ENCODE measurements at regions not wholly inside any gene's neighbourhood (a gene's known extent, or its start where the extent isn't known, plus 50 kb on each side); places are given as distances from the start of the nearest gene placed in this dataset.

GRCh38 chr7:68760556-68760955 lies 837.7 kb upstream of the AUTS2 start:
- no peak overlapping the region for H2AFZ ChIP-seq (ENCODE audit: low read length)
- H4K5ac ChIP-seq (ENCODE audit: insufficient read length, low read depth, low read length), result no peak overlapping the region
- FAIRE-seq (no peak), DNase-seq (ENCODE audit: low read depth in 1 of 2, low spot score in 2 of 2) (no peak)
- H3K27ac ChIP-seq (ENCODE audit: low read depth, low read length), result no peak overlapping the region
- no peaks in the 10 kb centered on the region for H3K27me3 ChIP-seq (replicated peaks in 1 of 4; ENCODE audit: control insufficient read depth in 3 of 4, extremely low read depth in 1 of 4, insufficient read depth in 3 of 4, low read length in 3 of 4)
- no peak overlapping the region for H3K4ac ChIP-seq (replicated peaks; ENCODE audit: insufficient read length, low read depth, low read length)
- ChIA-PET CTCF (ENCODE audit: partially characterized antibody) (no interaction called here), POLR2A (ENCODE audit: partially characterized antibody) (no interaction called here)
- H3K23me2 ChIP-seq (ENCODE audit: low read depth, low read length), result no peaks in the 10 kb centered on the region; the same call in 1 of the 2 replicates
- H3K79me2 ChIP-seq (ENCODE audit: control insufficient read depth in 1 of 2, insufficient read depth in 2 of 2, low read length in 2 of 2), result no peaks in the 10 kb centered on the region
- no peak overlapping the region for H4K91ac ChIP-seq (replicated peaks; ENCODE audit: insufficient read length, low read length)
- no peaks in the 10 kb centered on the region for H3K4me1 ChIP-seq (replicated peaks in 1 of 4; ENCODE audit: control insufficient read depth in 3 of 4, insufficient read depth in 4 of 4, low read length in 3 of 4)
- H3K36me3 ChIP-seq (ENCODE audit: control insufficient read depth in 2 of 4, insufficient read depth in 4 of 4, low read length in 3 of 4), result no peaks in the 10 kb centered on the region
- H2AK5ac ChIP-seq (ENCODE audit: low read depth, low read length), result no peak overlapping the region
- H3K18ac ChIP-seq (ENCODE audit: extremely low read depth, low read length), result no peak overlapping the region
- no peak overlapping the region for H2BK5ac ChIP-seq (ENCODE audit: low read depth, low read length)
- peaks cover 18 to 24% of the 10 kb centered on the region in 2 experiments for H3K9me3 ChIP-seq (ENCODE audit: insufficient read depth in 2 of 2, low read depth in 1 of 2, low read length in 1 of 2)
- H3K14ac ChIP-seq (ENCODE audit: insufficient read length), result no peak overlapping the region
- H3K4me2 ChIP-seq (ENCODE audit: insufficient read depth in 1 of 2, low read depth in 2 of 2, low read length in 2 of 2), result no peak overlapping the region
- H2BK20ac ChIP-seq (ENCODE audit: low read length), result no peak overlapping the region
- H4K20me1 ChIP-seq (replicated peaks in 1 of 2; ENCODE audit: control insufficient read depth in 1 of 2, insufficient read depth in 2 of 2, low read length in 2 of 2), result no peaks in the 10 kb centered on the region
- H3K9ac ChIP-seq (replicated peaks in 1 of 4; ENCODE audit: extremely low read depth in 1 of 4, low read depth in 3 of 4, low read length in 3 of 4), result no peak overlapping the region
- no peak overlapping the region for H2BK120ac ChIP-seq (replicated peaks; ENCODE audit: low read depth, low read length)
- H3K4me3 ChIP-seq (ENCODE audit: extremely low read depth in 1 of 4, insufficient read depth in 2 of 4, low read depth in 3 of 4, low read length in 4 of 4), result no peak overlapping the region
- 95% methylated on average over 3 of the region's 3 CpGs; no CpG with 5 or more reads in 1 of the 2 experiments for WGBS, 2 experiments (ENCODE audit: extremely low coverage in 1 of 2, insufficient coverage in 1 of 2, insufficient read length in 1 of 2, insufficient replicate concordance in 2 of 2, low coverage in 1 of 2, low lambda C conversion rate in 2 of 2, missing lambda C conversion rate in 1 of 2)
- H3K23ac ChIP-seq (ENCODE audit: insufficient read length), result no peak overlapping the region
- no peak overlapping the region for H2BK12ac ChIP-seq (ENCODE audit: low read depth, low read length)
- H3K79me1 ChIP-seq (ENCODE audit: low read depth, low read length), result no peaks in the 10 kb centered on the region
- no peak overlapping the region for H4K8ac ChIP-seq (ENCODE audit: extremely low read depth, insufficient read depth, low read length)
- H3K56ac ChIP-seq (replicated peaks; ENCODE audit: insufficient read length, low read depth, low read length), result no peak overlapping the region
- no peak overlapping the region for H2BK15ac ChIP-seq (ENCODE audit: low read length)
- no peak for TF ChIP-seq BACH1 (IDR thresholded peaks at IDR 0.05; ENCODE audit: low read length)
- TF ChIP-seq CTCF (IDR thresholded peaks at IDR 0.05; ENCODE audit: control extremely low read depth in 1 of 3, insufficient read depth in 1 of 3, low read depth in 1 of 3, low read length in 3 of 3), result no peak
- no peak for TF ChIP-seq CHD1 (IDR thresholded peaks at IDR 0.05; ENCODE audit: low read depth, low read length)
- TF ChIP-seq, protein P1, sequence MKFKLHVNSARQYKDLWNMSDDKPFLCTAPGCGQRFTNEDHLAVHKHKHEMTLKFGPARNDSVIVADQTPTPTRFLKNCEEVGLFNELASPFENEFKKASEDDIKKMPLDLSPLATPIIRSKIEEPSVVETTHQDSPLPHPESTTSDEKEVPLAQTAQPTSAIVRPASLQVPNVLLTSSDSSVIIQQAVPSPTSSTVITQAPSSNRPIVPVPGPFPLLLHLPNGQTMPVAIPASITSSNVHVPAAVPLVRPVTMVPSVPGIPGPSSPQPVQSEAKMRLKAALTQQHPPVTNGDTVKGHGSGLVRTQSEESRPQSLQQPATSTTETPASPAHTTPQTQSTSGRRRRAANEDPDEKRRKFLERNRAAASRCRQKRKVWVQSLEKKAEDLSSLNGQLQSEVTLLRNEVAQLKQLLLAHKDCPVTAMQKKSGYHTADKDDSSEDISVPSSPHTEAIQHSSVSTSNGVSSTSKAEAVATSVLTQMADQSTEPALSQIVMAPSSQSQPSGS (IDR thresholded peaks at IDR 0.05; ENCODE audit: low read length), result no peak
- no peak for TF ChIP-seq SP4 (IDR thresholded peaks at IDR 0.05; ENCODE audit: low read length)
- TF ChIP-seq RAD21 (IDR thresholded peaks at IDR 0.05 in 1 of 2, conservative IDR thresholded peaks at IDR 0.05 in 1 of 2; ENCODE audit: low read depth in 2 of 2, low read length in 2 of 2), result no peak
- TF ChIP-seq SAP30 (IDR thresholded peaks at IDR 0.05; ENCODE audit: insufficient read depth, insufficient replicate concordance, low read length), result no peak
- TF ChIP-seq RBBP5 (IDR thresholded peaks at IDR 0.05; ENCODE audit: borderline replicate concordance, low read depth, low read length), result no peak
- TF ChIP-seq EP300 (IDR thresholded peaks at IDR 0.05; ENCODE audit: borderline replicate concordance in 1 of 2, low read depth in 2 of 2, low read length in 2 of 2), result no peak
- TF ChIP-seq ASH2L (IDR thresholded peaks at IDR 0.05; ENCODE audit: low read length), result no peak

Data from H1 (cell line).